HG02759 (cell line): ENCODE measurements at regions not wholly inside any gene's neighbourhood (a gene's known extent, or its start where the extent isn't known, plus 50 kb on each side); places are given as distances from the start of the nearest gene placed in this dataset.

Experiments
- ATAC-seq: cut with Tn5 transposase; IDR thresholded peaks from one replicate; pipeline ENCODE4 v1.9.1; 2021; ENCODE audit warnings: mild to moderate bottlenecking, moderate library complexity; ENCODE audit not compliant: unreplicated experiment

- ATAC-seq: no peak
These were observed 72.0 kb upstream of the CD96 start for GRCh38 chr3:111470032-111470431.

DNA sequence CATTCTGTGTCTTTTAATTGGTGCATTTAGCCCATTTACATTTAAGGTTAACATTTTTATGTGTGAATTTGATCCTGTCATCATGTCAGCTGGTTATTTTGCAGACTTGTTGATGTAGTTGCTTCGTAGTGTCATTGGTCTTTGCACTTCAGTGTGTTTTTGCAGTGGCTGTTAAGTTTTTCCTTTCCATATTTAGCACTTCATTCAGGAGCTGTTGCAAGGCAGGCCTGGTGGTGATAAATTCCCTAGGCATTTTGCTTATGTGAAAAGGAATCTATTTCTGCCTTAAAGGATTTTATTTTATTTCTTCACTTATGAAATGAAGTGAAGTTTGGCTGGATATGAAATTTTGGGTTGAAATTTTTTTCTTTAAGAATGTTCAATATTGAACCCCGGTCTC lies 70.2 kb upstream of the CD96 start:
- ATAC-seq: no peak

GRCh38 chr3:111472556-111472955 lies 69.4 kb upstream of the CD96 start:
- no peak for ATAC-seq

DNA sequence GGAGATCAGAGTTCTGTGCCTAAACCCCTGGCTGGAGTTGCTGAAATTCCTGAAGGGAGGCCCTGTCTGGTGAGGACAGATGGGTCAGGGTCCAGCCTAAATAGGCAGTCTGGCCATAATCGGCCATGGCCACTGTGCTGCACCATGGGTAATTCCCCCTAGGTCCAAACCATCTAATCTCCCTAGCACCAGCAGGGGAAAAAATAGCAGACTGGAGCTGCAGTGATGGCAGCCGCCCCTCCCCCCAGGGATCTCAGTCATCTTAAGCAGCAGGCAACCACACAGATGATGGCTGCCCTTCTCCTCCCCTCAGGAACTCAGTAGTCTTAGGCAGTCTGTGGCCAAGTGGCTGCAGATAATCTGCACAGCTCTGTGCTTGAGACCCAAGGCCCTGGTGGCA lies 68.4 kb upstream of the CD96 start:
- ATAC-seq: no peak

- ATAC-seq: no peak
These were observed 65.3 kb upstream of the CD96 start for GRCh38 chr3:111476701-111477100.

- no peak for ATAC-seq
These were observed 61.9 kb upstream of the CD96 start for GRCh38 chr3:111480091-111480490.

DNA sequence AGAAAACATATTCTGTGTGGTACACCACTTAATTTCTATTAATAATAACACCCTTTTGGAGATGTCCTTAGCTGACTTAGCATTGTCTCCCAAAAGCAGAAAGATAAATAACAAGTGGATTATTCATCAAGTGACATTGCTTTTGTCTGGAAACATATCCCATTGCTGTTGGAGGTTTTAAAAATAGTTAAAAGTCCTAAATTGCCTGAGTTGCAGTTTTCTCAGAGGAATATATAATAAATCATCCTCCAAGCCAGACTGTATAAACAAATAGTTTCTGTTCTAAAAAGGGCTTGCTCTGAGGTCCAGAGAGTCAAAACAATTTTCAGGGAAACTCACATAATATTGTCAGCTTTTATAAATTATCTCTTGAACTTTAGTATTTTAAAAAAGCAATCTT lies 60.4 kb upstream of the CD96 start:
- ATAC-seq: no peak

DNA sequence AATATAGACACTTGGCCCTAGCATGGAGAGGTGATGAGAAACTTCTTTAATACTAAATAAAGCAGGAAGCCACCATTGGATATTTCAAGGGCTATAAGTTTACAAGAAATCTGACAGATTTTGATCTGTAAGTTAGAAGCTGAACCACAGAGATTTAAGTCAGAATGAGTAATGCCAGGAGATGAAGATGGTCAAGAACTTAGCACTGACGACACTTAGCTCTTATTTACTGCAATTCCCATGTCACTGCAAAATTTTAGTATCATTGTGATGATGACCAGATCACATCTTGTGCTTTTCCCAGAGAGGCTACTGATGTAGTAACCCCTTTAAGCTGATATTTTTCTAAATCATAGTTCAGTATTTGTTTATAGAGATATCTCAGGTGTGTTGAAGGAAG lies 59.4 kb upstream of the CD96 start:
- no peak for ATAC-seq

DNA sequence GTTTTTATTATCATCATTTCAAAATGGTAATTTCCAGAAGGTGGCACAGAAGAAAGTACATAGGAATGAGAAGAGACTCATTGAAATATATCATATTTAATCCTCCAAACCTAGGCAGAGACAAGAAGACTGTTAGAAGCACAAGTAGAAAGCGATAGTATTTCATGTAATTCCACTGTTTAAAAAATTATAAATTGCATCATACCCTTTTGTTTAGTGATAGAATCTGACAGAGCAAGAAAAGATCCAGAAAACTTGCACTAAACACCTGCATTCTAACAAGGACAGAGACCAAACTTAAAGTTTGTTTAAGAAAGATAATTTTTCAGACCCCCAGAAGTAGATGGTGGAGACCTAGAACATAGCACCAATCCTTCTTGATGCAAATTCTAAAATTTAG lies 56.9 kb upstream of the CD96 start:
- ATAC-seq: no peak
